Heart right ventricle (tissue), 16 donors: ENCODE measurements at regions not wholly inside any gene's neighbourhood (a gene's known extent, or its start where the extent isn't known, plus 50 kb on each side); places are given as distances from the start of the nearest gene placed in this dataset.
A peak's percentile ranks its signal among the peaks of the same experiment; 100 is the strongest.

Experiments
- ATAC-seq, 8 donors: fragments of 200-7000 bp; cut with Tn5 transposase; one replicate each; pipeline ENCODE4 v1.9.1; 2020; ENCODE audit warnings: mild to moderate bottlenecking in 8 of 8, moderate library complexity in 8 of 8, moderate number of reproducible peaks in 1 of 8
- DNase-seq, 2 donors: peaks; one replicate each; pipeline ENCODE4 v3.0.0-alpha.2; 2020
- H3K27ac ChIP-seq, 10 donors: fragments of 200-600 bp; sonication (generic) in 2 of 10; one replicate each; pipeline versions ENCODE4 v1.5.0 to v1.8.0; 2020 to 2022; ENCODE audit warnings: mild to moderate bottlenecking in 3 of 10
- H3K27me3 ChIP-seq, 7 donors: fragments of 200-600 bp; one replicate each; pipeline ENCODE4 v1.8.0; 2021 to 2022; ENCODE audit warnings: mild to moderate bottlenecking in 2 of 7
- H3K36me3 ChIP-seq, 9 donors: fragments of 200-600 bp; sonication (generic) in 1 of 9; one replicate each; pipeline versions ENCODE4 v1.5.0 to v1.8.0; 2020 to 2022; ENCODE audit warnings: mild to moderate bottlenecking in 2 of 9
- H3K4me1 ChIP-seq, 9 donors: fragments of 200-600 bp; sonication (generic) in 1 of 9; one replicate each; pipeline versions ENCODE4 v1.5.0 to v1.8.0; 2020 to 2022; ENCODE audit warnings: mild to moderate bottlenecking in 4 of 9
- H3K4me3 ChIP-seq, 10 donors: fragments of 200-600 bp; sonication (generic) in 2 of 10; one replicate each; pipeline versions ENCODE4 v1.5.0 to v1.8.0; 2020 to 2022; ENCODE audit warnings: mild to moderate bottlenecking in 7 of 10, moderate library complexity in 2 of 10
- H3K9me3 ChIP-seq, 11 donors: fragments of 200-600 bp in 10 of 11; sonication (generic) in 2 of 11; one replicate each; pipeline versions ENCODE4 v1.5.0 to v1.8.0; 2013 to 2022; ENCODE audit warnings: mild to moderate bottlenecking in 2 of 11, control low read depth in 1 of 11, moderate library complexity in 1 of 11
- WGBS, 2 donors: extraction: QIAGEN DNeasy Blood & Tissue Kit; methylation state at CpG; one replicate each; pipeline ENCODE4 v1.1.7; 2013; ENCODE audit warnings: inconsistent platforms in 1 of 2; 5-methylcytosine and 5-hydroxymethylcytosine counted together
- intact Hi-C, 10 donors: fragments of 100-400 bp; cut with DNase I; formaldehyde crosslinking; loops; one replicate each; pipeline versions ENCODE4 v1.11.1 to v1.14.2; 2022
- TF ChIP-seq, protein P1 (sequence below), 9 donors: fragments of 200-600 bp; sonication (generic) in 2 of 9; IDR thresholded peaks; one replicate each; pipeline versions ENCODE4 v1.5.0 to v1.8.0; 2021 to 2022; ENCODE audit warnings: antibody characterized with exemption in 9 of 9, mild to moderate bottlenecking in 5 of 9, moderate library complexity in 1 of 9
- donor health status: Arrhythmogenic right ventricular cardiomyopathy.
- donor health status: ischemic (EF 13 %, LVEDD 7.1; RV severe dilation, severe dysfunction).
- donor health status: healthy with polysubstance abuse.
- donor health status: DM: no; HTN: yes; CAD: no.
- donor health status: DM: no; HTN: no; CAD: no.
- donor health status: ischemic (EF 25% LVEDD 6.9; RV normal size, moderate dysfunction).
- donor health status: ischemic (EF 25% LVEDD 5.7; RV mildly dilated, moderate dysfunction).
- donor health status: healthy.
- donor health status: DM: yes; HTN: yes; CAD: no.
- donor health status: Ischemic cardiomyopathy.
- donor health status: ischemic (EF 35%, LVEDD 5.7; RV mildly dilated, moderate dysfunction).
- donor health status: nonischemic (EF 11% LVEDD 7.7; RV severe dilation, severe dysfunction).
- donor health status: DM: yes; HTN: yes; CAD: no.
- donor health status: PGD.
- donor health status: ischemic (EF 29% LVEDD 5.4; RV normal size, mild dysfunction).
- donor health status: nonischemic (EF 23%, LVEDD 6.1; RV moderate dilation, normal function).

DNA sequence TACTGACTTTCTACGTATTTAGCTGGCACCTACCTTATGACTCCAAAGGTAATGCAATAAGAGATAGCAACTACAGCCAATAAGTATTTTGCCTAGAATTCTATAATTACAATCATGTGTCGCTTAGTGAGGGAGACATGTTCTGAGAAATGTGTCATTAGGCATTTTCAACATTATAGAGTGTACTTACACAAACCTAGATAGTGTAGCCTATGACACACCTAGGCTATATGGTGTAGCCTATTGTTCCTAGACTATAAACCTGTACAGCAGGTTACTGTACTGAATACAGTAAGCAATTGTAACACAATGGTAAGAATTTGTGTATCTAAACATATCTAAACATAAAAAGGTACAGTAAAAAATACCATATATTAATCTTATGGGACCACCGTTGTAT, 363.4 kb upstream of the DPH6 start:
- 98 to 99% methylated on average over 3 of the region's 3 CpGs for WGBS, 2 donors
- H3K9me3 ChIP-seq: peaks cover 0 to 8% (median 0%) of the 10 kb centered on the region in 11 donors
- intact Hi-C loops: no loop called here

DNA sequence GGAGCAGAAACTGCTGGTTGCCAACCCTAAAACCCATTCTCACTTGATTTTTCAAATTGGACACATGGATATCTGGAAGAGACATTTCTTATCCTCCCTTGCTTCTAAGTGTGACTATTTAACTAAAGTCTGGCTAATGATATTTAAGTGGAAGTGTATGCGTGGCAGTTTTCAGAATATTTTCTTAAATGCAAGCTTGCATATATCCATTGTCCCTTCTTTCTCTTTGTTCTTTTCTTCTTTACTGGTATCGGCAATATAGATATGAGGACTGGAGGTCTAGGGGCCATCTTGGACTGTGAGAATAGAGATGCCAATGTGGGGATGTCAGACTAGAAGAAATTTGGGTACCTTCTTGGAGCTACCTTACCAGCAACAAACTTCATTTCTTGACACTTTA, 364.3 kb upstream of the DPH6 start:
- intact Hi-C loops: loop anchor here in 6 of 10 donors (5.0 to 10.0 kb wide), 5 partner anchors 158 to 395 kb away; no protein-coding TSS in a partner anchor
- H3K4me3 ChIP-seq: no peak overlapping the region
- 98 to 99% methylated on average over 2 of the region's 2 CpGs for WGBS, 2 donors
- no peak overlapping the region for H3K27ac ChIP-seq
- H3K9me3 ChIP-seq: peaks cover 0 to 15% (median 0%) of the 10 kb centered on the region in 11 donors
- no peak for ATAC-seq
- TF ChIP-seq, protein P1, sequence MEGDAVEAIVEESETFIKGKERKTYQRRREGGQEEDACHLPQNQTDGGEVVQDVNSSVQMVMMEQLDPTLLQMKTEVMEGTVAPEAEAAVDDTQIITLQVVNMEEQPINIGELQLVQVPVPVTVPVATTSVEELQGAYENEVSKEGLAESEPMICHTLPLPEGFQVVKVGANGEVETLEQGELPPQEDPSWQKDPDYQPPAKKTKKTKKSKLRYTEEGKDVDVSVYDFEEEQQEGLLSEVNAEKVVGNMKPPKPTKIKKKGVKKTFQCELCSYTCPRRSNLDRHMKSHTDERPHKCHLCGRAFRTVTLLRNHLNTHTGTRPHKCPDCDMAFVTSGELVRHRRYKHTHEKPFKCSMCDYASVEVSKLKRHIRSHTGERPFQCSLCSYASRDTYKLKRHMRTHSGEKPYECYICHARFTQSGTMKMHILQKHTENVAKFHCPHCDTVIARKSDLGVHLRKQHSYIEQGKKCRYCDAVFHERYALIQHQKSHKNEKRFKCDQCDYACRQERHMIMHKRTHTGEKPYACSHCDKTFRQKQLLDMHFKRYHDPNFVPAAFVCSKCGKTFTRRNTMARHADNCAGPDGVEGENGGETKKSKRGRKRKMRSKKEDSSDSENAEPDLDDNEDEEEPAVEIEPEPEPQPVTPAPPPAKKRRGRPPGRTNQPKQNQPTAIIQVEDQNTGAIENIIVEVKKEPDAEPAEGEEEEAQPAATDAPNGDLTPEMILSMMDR (IDR thresholded peaks at IDR 0.05): no peak
- peaks cover 0 to 14% (median 0%) of the 10 kb centered on the region in 9 donors for H3K4me1 ChIP-seq
- H3K27me3 ChIP-seq: no peaks in the 10 kb centered on the region
- no peaks in the 10 kb centered on the region for H3K36me3 ChIP-seq
- no peak for DNase-seq

More for the DNA sequence above, 363.4 kb upstream of the DPH6 start:
- peaks cover 0 to 14% (median 0%) of the 10 kb centered on the region in 9 donors for H3K4me1 ChIP-seq
- no peaks in the 10 kb centered on the region for H3K36me3 ChIP-seq
- TF ChIP-seq, protein P1 (IDR thresholded peaks at IDR 0.05): no peak
- no peak overlapping the region for H3K4me3 ChIP-seq
- ATAC-seq: no peak
- no peaks in the 10 kb centered on the region for H3K27me3 ChIP-seq
- no peak for DNase-seq
- H3K27ac ChIP-seq: no peak overlapping the region

DNA sequence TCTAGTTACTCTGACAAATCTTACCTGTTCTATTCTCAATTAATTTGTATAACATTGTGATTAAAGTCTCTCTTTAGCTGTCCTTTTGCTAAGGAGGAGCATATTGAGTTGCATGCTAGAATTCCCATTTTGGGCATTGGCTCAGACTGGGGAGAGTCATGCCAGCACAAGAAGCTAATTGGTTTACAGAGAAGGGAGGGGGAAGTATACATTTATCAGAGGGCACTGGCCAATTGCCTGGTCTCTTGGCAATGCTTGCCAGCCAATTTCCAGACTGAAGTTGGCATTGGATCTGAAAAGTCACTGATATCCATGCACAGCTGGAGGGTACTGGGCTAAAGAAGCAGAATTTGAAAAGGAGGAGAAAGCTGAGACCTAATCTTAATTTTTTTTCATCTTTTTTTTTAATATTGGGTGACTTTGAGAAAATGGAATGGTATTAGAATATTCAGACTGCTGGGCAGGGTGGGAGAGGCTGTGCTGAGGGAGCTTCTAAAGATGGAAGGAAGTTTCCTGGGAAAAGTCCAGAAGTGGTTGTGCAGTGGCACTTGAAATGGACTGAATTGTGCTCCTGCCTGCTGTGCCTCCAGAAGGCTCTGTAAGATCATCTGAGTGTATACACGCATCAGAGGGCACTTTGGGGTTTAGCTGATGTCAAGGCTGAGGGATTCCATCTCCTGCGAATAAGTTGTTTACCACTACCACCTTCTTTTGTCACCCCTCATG, 365.2 kb upstream of the DPH6 start:
- 58 to 72% methylated on average over 2 of the region's 2 CpGs for WGBS, 2 donors
- TF ChIP-seq, protein P1 (IDR thresholded peaks at IDR 0.05): no peak
- DNase-seq (no peak), ATAC-seq (peak in 4 of 8 donors; percentile 22 to 77 (median 45))
- intact Hi-C loops: loop anchor here in 6 of 10 donors (5.0 to 10.0 kb wide), 5 partner anchors 159 to 396 kb away; no protein-coding TSS in a partner anchor
- Histone ChIP-seq H3K27me3 (no peaks in the 10 kb centered on the region), H3K9me3 (peaks cover 0 to 18% (median 0%) of the 10 kb centered on the region in 11 donors), H3K27ac (no peak overlapping the region), H3K4me3 (no peak overlapping the region), H3K36me3 (no peaks in the 10 kb centered on the region), H3K4me1 (peaks cover 0 to 14% (median 0%) of the 10 kb centered on the region in 9 donors)

DNA sequence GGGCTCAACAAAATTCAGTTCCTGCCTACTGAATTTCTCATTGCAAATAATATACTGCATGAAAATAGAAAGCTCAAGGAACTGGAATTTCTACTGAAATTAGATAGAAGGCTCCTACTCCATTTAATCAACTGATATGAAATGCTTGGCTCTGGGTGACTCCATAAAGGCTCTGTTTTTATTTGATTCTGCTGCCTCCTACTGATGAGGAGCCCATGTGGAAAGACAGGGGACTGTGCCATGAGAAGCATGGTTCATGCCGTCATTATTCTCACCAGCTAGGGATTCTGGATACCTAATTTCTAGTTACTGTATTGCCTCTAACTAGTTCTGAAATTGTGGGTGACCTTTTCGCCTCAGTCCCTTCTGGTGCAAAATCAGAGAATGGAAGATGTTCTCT, 366.2 kb upstream of the DPH6 start:
- Histone ChIP-seq H3K27me3 (no peaks in the 10 kb centered on the region), H3K9me3 (peaks cover 0 to 18% (median 0%) of the 10 kb centered on the region in 11 donors), H3K27ac (no peak overlapping the region), H3K4me1 (peaks cover 0 to 14% (median 0%) of the 10 kb centered on the region in 9 donors), H3K36me3 (no peaks in the 10 kb centered on the region), H3K4me3 (no peak overlapping the region)
- no peak for DNase-seq
- peak in 5 of 8 donors; percentile 59 to 89 (median 71) for ATAC-seq
- intact Hi-C loops: loop anchor here in 6 of 10 donors (5.0 to 10.0 kb wide), 5 partner anchors 160 to 397 kb away; no protein-coding TSS in a partner anchor
- 77 to 91% methylated on average over 2 of the region's 2 CpGs for WGBS, 2 donors
- TF ChIP-seq, protein P1 (IDR thresholded peaks at IDR 0.05): peak; percentile 13 to 56 (median 36)
